NT2/D1 (cell line): ENCODE measurements at regions not wholly inside any gene's neighbourhood (a gene's known extent, or its start where the extent isn't known, plus 50 kb on each side); places are given as distances from the start of the nearest gene placed in this dataset.

Experiments used
- DNase-seq: peaks from one replicate; pipeline ENCODE4 v3.0.0-alpha.2; 2011; ENCODE audit warnings: low read depth, low spot score
- H3K27me3 ChIP-seq: 2 replicates; pipeline ENCODE4 v1.6.0; 2011; ENCODE audit warnings: mild to moderate bottlenecking; ENCODE audit not compliant: insufficient read length, insufficient read depth
- H3K36me3 ChIP-seq: 2 replicates; pipeline ENCODE4 v1.6.1; 2011; ENCODE audit warnings: mild to moderate bottlenecking, low read length, mixed read lengths; ENCODE audit not compliant: insufficient read depth, insufficient read length
- H3K4me1 ChIP-seq: 2 replicates; pipeline ENCODE4 v1.5.1; 2011; ENCODE audit not compliant: insufficient read depth, insufficient read length
- H3K4me3 ChIP-seq: 2 replicates; pipeline ENCODE4 v1.5.1; 2011; ENCODE audit warnings: low read depth; ENCODE audit not compliant: insufficient read length
- H3K9ac ChIP-seq: 2 replicates; pipeline ENCODE4 v1.6.0; 2011; ENCODE audit warnings: low read depth; ENCODE audit not compliant: insufficient read length
- H3K9me3 ChIP-seq: 2 replicates; pipeline ENCODE4 v1.5.1; 2011; ENCODE audit warnings: mild to moderate bottlenecking, low read length; ENCODE audit not compliant: insufficient read depth
- SUZ12 ChIP-seq: IDR thresholded peaks from 2 replicates; pipeline ENCODE4 v1.6.1; 2011; ENCODE audit not compliant: insufficient read length, insufficient read depth; ENCODE audit errors: extremely low read depth
- YY1 ChIP-seq: IDR thresholded peaks from 2 replicates; pipeline ENCODE4 v1.6.1; 2011; ENCODE audit not compliant: insufficient read length, insufficient read depth
- ZNF274 ChIP-seq: IDR thresholded peaks from 2 replicates; pipeline ENCODE4 v1.6.1; 2011; ENCODE audit warnings: mild to moderate bottlenecking, low read depth, low read length

DNA sequence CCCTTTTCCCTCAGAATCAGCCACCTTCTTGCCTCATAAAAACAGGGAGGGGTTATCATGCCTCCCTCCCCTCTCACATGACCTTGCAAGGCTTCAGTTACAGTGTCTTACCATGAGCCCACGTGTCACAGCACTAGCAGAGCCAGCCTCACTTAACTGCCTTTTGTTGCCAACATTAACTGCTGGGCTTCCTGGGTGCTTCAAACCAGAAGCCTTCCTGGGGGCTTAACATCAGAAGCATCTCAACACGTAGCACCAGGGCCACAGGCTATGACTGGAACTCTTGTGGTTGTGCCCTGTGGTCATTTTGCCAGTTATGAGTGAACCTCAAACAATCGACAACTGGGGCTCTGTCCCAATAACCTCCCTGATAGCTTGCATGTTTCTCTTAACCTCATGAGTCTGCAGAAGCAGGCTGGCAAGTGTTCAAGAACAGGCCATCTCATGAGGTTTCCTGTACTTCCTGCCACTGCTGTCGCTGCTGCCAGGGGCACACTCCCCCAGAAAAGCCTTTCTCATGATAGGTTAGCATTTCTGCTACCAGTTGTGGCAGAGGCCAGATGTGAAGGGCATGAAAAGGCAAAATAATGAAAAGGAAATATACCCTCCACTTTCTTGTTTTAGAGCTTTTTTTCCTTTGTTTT, 132.2 kb downstream of the GLUL start:
- Histone ChIP-seq H3K4me1 (no peaks in the 10 kb centered on the region), H3K27me3 (no peaks in the 10 kb centered on the region), H3K36me3 (no peaks in the 10 kb centered on the region), H3K4me3 (no peak overlapping the region), H3K9ac (no peak overlapping the region), H3K9me3 (no peaks in the 10 kb centered on the region)
- DNase-seq, result no peak
- TF ChIP-seq YY1, result no peak
- TF ChIP-seq SUZ12, result no peak
- TF ChIP-seq ZNF274, result no peak

DNA sequence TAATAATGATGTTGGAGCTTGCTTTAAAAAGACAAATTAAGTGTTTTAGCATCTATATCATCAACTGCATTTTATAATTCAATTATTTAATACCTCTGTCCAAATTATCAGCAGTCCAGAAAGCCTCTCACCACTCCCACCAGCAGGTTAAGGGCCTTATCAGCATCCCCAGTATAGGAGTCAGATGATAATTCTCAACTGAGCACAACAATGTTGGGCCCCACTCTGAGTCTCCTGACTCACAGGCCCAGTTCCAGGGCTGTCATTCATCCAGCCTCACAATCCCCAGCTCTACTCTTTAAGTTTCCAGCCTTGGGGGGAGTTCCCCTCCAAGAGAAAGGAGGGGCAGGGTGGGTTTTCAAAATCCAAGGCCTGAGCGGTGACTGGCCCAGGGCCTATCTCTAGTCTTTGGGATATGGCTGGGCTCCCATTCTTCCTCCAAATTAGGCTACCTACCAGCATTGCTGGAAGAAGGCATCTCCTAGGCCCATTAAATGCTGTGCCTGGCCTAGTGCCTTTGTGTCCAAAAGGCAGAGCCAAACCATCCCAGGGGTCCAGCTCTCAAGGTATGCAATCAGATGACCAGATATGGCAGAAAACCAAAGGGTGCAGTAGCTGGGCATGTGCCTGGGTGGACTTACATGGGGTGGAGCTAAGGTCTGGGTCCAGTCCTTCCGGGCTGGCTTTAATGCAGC, 134.1 kb downstream of the GLUL start:
- no peak for DNase-seq
- no peak overlapping the region for H3K4me3 ChIP-seq

GRCh38 chr1:182256931-182257330, 134.7 kb downstream of the GLUL start:
- Histone ChIP-seq H3K9me3 (no peaks in the 10 kb centered on the region), H3K9ac (no peak overlapping the region), H3K4me1 (no peaks in the 10 kb centered on the region), H3K27me3 (no peaks in the 10 kb centered on the region), H3K4me3 (no peak overlapping the region), H3K36me3 (no peaks in the 10 kb centered on the region)
- TF ChIP-seq ZNF274, result no peak
- no peak for TF ChIP-seq SUZ12
- no peak for TF ChIP-seq YY1
- no peak for DNase-seq

More for the DNA sequence above, 134.1 kb downstream of the GLUL start:
- Histone ChIP-seq H3K9ac (no peak overlapping the region), H3K4me1 (no peaks in the 10 kb centered on the region), H3K9me3 (no peaks in the 10 kb centered on the region), H3K36me3 (no peaks in the 10 kb centered on the region), H3K27me3 (no peaks in the 10 kb centered on the region)
- no peak for TF ChIP-seq ZNF274
- no peak for TF ChIP-seq SUZ12
- no peak for TF ChIP-seq YY1

DNA sequence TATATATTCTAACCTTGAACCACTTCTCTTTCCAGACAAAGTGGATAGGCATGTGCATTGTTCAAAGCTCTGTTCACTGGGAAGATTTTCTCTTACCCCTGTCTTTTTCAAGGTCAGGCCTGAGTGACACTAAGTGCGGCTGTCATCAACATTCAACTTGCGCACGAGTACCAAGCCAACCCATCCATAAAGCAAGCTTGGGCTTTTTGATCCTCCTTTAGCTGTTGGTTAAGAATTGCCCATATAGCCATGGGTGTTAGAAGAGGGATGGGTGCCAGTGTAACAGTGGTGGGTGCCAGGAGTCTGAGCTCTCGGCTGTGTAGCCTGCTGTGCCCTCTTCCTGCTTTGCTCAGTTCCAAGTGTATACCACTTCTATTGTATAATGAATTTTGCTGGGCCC, 136.1 kb downstream of the GLUL start:
- Histone ChIP-seq H3K4me3 (no peak overlapping the region), H3K36me3 (no peaks in the 10 kb centered on the region), H3K27me3 (no peaks in the 10 kb centered on the region), H3K4me1 (no peaks in the 10 kb centered on the region), H3K9me3 (no peaks in the 10 kb centered on the region), H3K9ac (no peak overlapping the region)
- TF ChIP-seq SUZ12 (no peak), YY1 (no peak), ZNF274 (no peak)
- DNase-seq, result no peak

DNA sequence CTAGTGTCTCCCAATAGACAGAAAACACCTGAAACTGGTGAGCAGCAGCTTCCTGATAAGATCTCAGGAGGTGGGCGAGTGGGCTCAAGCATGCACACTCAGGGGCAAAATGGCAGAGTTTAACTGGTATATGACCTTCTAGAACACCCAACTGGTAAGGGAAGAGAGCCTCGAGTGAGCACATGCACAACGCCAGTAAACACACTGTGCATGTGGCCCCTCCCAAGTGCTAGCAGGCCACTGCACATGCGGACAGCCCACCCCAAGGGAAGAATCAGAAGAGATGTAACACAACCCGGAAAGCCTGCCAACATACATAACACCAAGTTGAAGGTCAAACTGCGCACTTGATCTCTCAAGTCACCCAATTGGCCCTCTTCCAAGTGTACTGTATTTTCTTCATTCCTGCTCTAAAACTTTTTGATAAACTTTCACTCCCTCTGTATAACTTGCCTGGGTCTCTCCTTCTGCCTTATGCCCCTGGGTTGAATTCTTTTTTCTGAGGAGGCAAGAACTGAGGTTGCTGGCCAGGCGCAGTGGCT, 138.2 kb downstream of the GLUL start:
- Histone ChIP-seq H3K4me3 (no peak overlapping the region), H3K36me3 (no peaks in the 10 kb centered on the region), H3K9me3 (no peaks in the 10 kb centered on the region), H3K9ac (no peak overlapping the region), H3K4me1 (no peaks in the 10 kb centered on the region), H3K27me3 (no peaks in the 10 kb centered on the region)
- DNase-seq, result no peak
- TF ChIP-seq YY1, result no peak
- TF ChIP-seq ZNF274, result no peak
- no peak for TF ChIP-seq SUZ12

GRCh38 chr1:182251561-182251960, 140.0 kb downstream of the GLUL start:
- no peaks in the 10 kb centered on the region for H3K27me3 ChIP-seq
- H3K4me3 ChIP-seq, result no peak overlapping the region
- H3K36me3 ChIP-seq, result no peaks in the 10 kb centered on the region
- H3K9me3 ChIP-seq, result no peaks in the 10 kb centered on the region
- no peak for DNase-seq
- no peak overlapping the region for H3K9ac ChIP-seq
- no peaks in the 10 kb centered on the region for H3K4me1 ChIP-seq
- no peak for TF ChIP-seq SUZ12
- TF ChIP-seq YY1, result no peak
- TF ChIP-seq ZNF274, result no peak

GRCh38 chr1:182249201-182249676, 142.4 kb downstream of the GLUL start:
- TF ChIP-seq ZNF274 (no peak), YY1 (no peak), SUZ12 (no peak)
- Histone ChIP-seq H3K9me3 (no peaks in the 10 kb centered on the region), H3K9ac (no peak overlapping the region), H3K4me3 (no peak overlapping the region), H3K27me3 (no peaks in the 10 kb centered on the region), H3K4me1 (no peaks in the 10 kb centered on the region), H3K36me3 (no peaks in the 10 kb centered on the region)
- no peak for DNase-seq
